ENCODE measurements at regions not wholly inside any gene's neighbourhood (a gene's known extent, or its start where the extent isn't known, plus 50 kb on each side); places are given as distances from the start of the nearest gene placed in this dataset.

- no peak overlapping the region for H3K9ac ChIP-seq (ENCODE audit: low read length)
- no peaks in the 10 kb centered on the region for H3K27me3 ChIP-seq (ENCODE audit: insufficient read depth, low read length, poor library complexity)
- H2BK15ac ChIP-seq (replicated peaks; ENCODE audit: low read depth) = no peak overlapping the region
- no peak overlapping the region for H4K8ac ChIP-seq (ENCODE audit: low read depth, low read length)
- no peaks in the 10 kb centered on the region for H3K4me1 ChIP-seq (ENCODE audit: control insufficient read depth, low read depth, low read length)
- H2BK120ac ChIP-seq (ENCODE audit: low read depth, low read length) = no peak overlapping the region
- no peak overlapping the region for H3K23ac ChIP-seq (ENCODE audit: low read length)
- no peaks in the 10 kb centered on the region for H3K79me2 ChIP-seq (ENCODE audit: control insufficient read depth, insufficient read depth, low read length)
- H4K5ac ChIP-seq (ENCODE audit: low read length) = no peak overlapping the region
- H3K4me3 ChIP-seq (ENCODE audit: low read length) = no peak overlapping the region
- H2BK5ac ChIP-seq (ENCODE audit: low read length) = no peak overlapping the region
- no peak overlapping the region for H3K27ac ChIP-seq (ENCODE audit: low read depth, low read length)
- DNase-seq = no peak
- H3K79me1 ChIP-seq (ENCODE audit: low read length) = no peaks in the 10 kb centered on the region
- no peaks in the 10 kb centered on the region for H3K36me3 ChIP-seq (ENCODE audit: control insufficient read depth, insufficient read depth, low read length)
- no peak overlapping the region for H3K4ac ChIP-seq (ENCODE audit: low read depth, low read length)
- no peak overlapping the region for H2AK5ac ChIP-seq (ENCODE audit: low read length)
- no peak overlapping the region for H3K4me2 ChIP-seq (ENCODE audit: low read length)
- H3K56ac ChIP-seq (ENCODE audit: low read length) = no peak overlapping the region
- H3K18ac ChIP-seq (ENCODE audit: low read length) = no peak overlapping the region
- WGBS (ENCODE audit: extremely low coverage, insufficient coverage, low lambda C conversion rate) = no CpG with 5 or more reads among the region's 14 CpGs
Observed at GRCh38 chr9:88923653-88924288, 67.5 kb upstream of the S1PR3 start.

DNA sequence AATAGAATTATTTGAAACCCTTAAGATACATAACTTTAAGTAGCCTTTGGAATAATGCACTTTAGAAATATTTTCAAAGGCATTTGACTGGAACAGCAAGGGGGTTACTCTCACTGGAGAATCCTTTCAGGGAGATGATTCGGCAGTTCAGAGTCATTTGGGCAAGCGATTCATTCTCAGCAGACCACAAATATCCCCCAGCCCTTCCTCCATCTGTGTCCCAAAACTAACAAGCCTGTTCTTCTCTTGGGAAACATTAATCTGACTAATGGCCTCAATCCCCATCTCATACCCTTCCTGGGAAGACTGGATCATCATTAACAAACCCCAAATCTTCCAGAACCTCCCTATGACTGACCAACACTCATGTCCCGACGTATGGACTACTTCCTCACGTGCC lies 65.8 kb upstream of the S1PR3 start:
- no CpG with 5 or more reads among the region's 5 CpGs for WGBS (ENCODE audit: extremely low coverage, insufficient coverage, low lambda C conversion rate)
- Histone ChIP-seq H3K79me1 (ENCODE audit: low read length) (no peaks in the 10 kb centered on the region), H2BK5ac (ENCODE audit: low read length) (no peak overlapping the region), H3K27ac (ENCODE audit: low read depth, low read length) (no peak overlapping the region), H4K8ac (ENCODE audit: low read depth, low read length) (no peak overlapping the region), H3K18ac (ENCODE audit: low read length) (no peak overlapping the region), H2BK120ac (ENCODE audit: low read depth, low read length) (no peak overlapping the region), H3K27me3 (ENCODE audit: insufficient read depth, low read length, poor library complexity) (no peaks in the 10 kb centered on the region), H4K5ac (ENCODE audit: low read length) (no peak overlapping the region), H2AK5ac (ENCODE audit: low read length) (no peak overlapping the region), H3K4me3 (ENCODE audit: low read length) (no peak overlapping the region), H3K4me1 (ENCODE audit: control insufficient read depth, low read depth, low read length) (no peaks in the 10 kb centered on the region), H3K36me3 (ENCODE audit: control insufficient read depth, insufficient read depth, low read length) (no peaks in the 10 kb centered on the region), H3K56ac (ENCODE audit: low read length) (no peak overlapping the region), H3K23ac (ENCODE audit: low read length) (no peak overlapping the region), H3K4ac (ENCODE audit: low read depth, low read length) (no peak overlapping the region), H3K9ac (ENCODE audit: low read length) (no peak overlapping the region), H2BK15ac (replicated peaks; ENCODE audit: low read depth) (no peak overlapping the region), H3K4me2 (ENCODE audit: low read length) (no peak overlapping the region), H3K79me2 (ENCODE audit: control insufficient read depth, insufficient read depth, low read length) (no peaks in the 10 kb centered on the region)
- DNase-seq = no peak

DNA sequence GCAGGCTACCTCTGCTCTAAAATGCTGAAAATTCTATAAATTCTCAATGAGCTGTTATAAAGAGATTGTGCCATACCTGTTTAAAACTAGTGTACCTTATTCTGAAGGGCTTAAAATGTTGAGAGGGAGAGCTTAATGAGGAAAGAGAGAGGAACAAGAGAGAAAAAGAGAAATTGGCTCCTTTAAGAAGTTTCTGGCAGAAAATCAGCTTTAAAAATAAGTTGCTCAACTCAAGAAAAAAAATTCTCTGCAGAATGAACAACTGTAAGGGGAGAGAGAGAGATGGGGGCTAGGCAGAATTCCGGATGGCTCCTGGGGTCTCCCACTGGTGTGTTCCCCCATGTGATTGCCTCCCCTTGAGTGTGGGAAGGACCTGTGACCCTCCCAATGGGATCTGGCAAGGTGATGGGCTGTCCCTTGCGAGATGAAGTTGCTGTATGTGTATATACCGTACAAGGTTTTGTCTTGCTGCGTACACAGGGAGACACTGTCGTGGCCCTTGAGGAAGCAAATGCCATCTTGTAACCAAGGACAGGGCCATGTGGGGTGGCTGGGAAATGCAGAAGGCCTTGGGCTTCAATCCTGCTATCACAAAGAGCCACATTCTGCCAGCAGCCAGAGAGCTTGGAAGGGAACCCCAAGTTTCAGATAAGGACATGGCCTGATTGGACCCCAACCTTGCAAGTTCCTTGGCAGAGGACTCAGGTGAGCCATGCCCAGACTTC lies 64.3 kb upstream of the S1PR3 start:
- H3K79me2 ChIP-seq (ENCODE audit: control insufficient read depth, insufficient read depth, low read length) = no peaks in the 10 kb centered on the region

DNA sequence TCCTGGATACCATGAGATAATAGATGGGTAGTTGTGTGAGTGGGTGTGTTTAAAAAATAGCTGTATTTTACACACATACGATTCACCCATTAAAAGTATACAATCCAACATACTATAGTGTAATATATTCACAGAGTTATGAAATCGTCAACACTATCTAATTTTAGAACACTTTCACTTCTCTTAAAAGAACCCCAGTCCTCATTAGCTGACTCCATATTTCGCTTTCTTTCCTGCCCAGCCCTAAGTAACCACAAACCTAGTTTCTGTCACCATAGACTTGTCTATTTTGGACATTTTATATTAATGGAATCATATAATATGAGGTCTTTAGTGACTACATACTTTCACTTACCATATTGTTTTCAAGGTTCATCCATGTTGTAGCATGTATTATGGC lies 63.8 kb upstream of the S1PR3 start:
- Histone ChIP-seq H3K27ac (ENCODE audit: low read depth, low read length) (no peak overlapping the region), H2BK120ac (ENCODE audit: low read depth, low read length) (no peak overlapping the region), H3K27me3 (ENCODE audit: insufficient read depth, low read length, poor library complexity) (no peaks in the 10 kb centered on the region), H3K4me2 (ENCODE audit: low read length) (no peak overlapping the region), H3K56ac (ENCODE audit: low read length) (no peak overlapping the region), H3K36me3 (ENCODE audit: control insufficient read depth, insufficient read depth, low read length) (no peaks in the 10 kb centered on the region), H3K4me1 (ENCODE audit: control insufficient read depth, low read depth, low read length) (no peaks in the 10 kb centered on the region), H4K8ac (ENCODE audit: low read depth, low read length) (no peak overlapping the region), H3K9ac (ENCODE audit: low read length) (no peak overlapping the region), H2BK5ac (ENCODE audit: low read length) (no peak overlapping the region), H3K23ac (ENCODE audit: low read length) (no peak overlapping the region), H4K5ac (ENCODE audit: low read length) (no peak overlapping the region), H3K79me2 (ENCODE audit: control insufficient read depth, insufficient read depth, low read length) (no peaks in the 10 kb centered on the region), H3K4me3 (ENCODE audit: low read length) (no peak overlapping the region), H3K4ac (ENCODE audit: low read depth, low read length) (no peak overlapping the region), H2BK15ac (replicated peaks; ENCODE audit: low read depth) (no peak overlapping the region), H3K18ac (ENCODE audit: low read length) (no peak overlapping the region), H2AK5ac (ENCODE audit: low read length) (no peak overlapping the region), H3K79me1 (ENCODE audit: low read length) (no peaks in the 10 kb centered on the region)
- no CpG with 5 or more reads among the region's 3 CpGs for WGBS (ENCODE audit: extremely low coverage, insufficient coverage, low lambda C conversion rate)
- DNase-seq = no peak

More for the DNA sequence above, 64.3 kb upstream of the S1PR3 start:
- H3K56ac ChIP-seq (ENCODE audit: low read length) = no peak overlapping the region
- no peak overlapping the region for H2BK15ac ChIP-seq (replicated peaks; ENCODE audit: low read depth)
- no peak overlapping the region for H3K4ac ChIP-seq (ENCODE audit: low read depth, low read length)
- no peaks in the 10 kb centered on the region for H3K36me3 ChIP-seq (ENCODE audit: control insufficient read depth, insufficient read depth, low read length)
- no peak overlapping the region for H3K23ac ChIP-seq (ENCODE audit: low read length)
- H4K5ac ChIP-seq (ENCODE audit: low read length) = no peak overlapping the region
- H3K4me2 ChIP-seq (ENCODE audit: low read length) = no peak overlapping the region
- no peaks in the 10 kb centered on the region for H3K79me1 ChIP-seq (ENCODE audit: low read length)
- no peaks in the 10 kb centered on the region for H3K4me1 ChIP-seq (ENCODE audit: control insufficient read depth, low read depth, low read length)
- H3K18ac ChIP-seq (ENCODE audit: low read length) = no peak overlapping the region
- no peak overlapping the region for H4K8ac ChIP-seq (ENCODE audit: low read depth, low read length)
- H3K27ac ChIP-seq (ENCODE audit: low read depth, low read length) = no peak overlapping the region
- H2AK5ac ChIP-seq (ENCODE audit: low read length) = no peak overlapping the region
- WGBS (ENCODE audit: extremely low coverage, insufficient coverage, low lambda C conversion rate) = no CpG with 5 or more reads among the region's 5 CpGs
- no peak for DNase-seq
- H2BK120ac ChIP-seq (ENCODE audit: low read depth, low read length) = no peak overlapping the region
- no peak overlapping the region for H3K9ac ChIP-seq (ENCODE audit: low read length)
- H2BK5ac ChIP-seq (ENCODE audit: low read length) = no peak overlapping the region
- H3K4me3 ChIP-seq (ENCODE audit: low read length) = no peak overlapping the region
- H3K27me3 ChIP-seq (ENCODE audit: insufficient read depth, low read length, poor library complexity) = no peaks in the 10 kb centered on the region

GRCh38 chr9:88930716-88931115 lies 60.6 kb upstream of the S1PR3 start:
- Histone ChIP-seq H2BK120ac (ENCODE audit: low read depth, low read length) (no peak overlapping the region), H3K79me2 (ENCODE audit: control insufficient read depth, insufficient read depth, low read length) (no peaks in the 10 kb centered on the region), H3K79me1 (ENCODE audit: low read length) (no peaks in the 10 kb centered on the region), H3K36me3 (ENCODE audit: control insufficient read depth, insufficient read depth, low read length) (no peaks in the 10 kb centered on the region), H4K5ac (ENCODE audit: low read length) (no peak overlapping the region), H3K56ac (ENCODE audit: low read length) (no peak overlapping the region), H3K27me3 (ENCODE audit: insufficient read depth, low read length, poor library complexity) (no peaks in the 10 kb centered on the region), H3K27ac (ENCODE audit: low read depth, low read length) (no peak overlapping the region), H3K4me1 (ENCODE audit: control insufficient read depth, low read depth, low read length) (no peaks in the 10 kb centered on the region), H3K23ac (ENCODE audit: low read length) (no peak overlapping the region), H2BK15ac (replicated peaks; ENCODE audit: low read depth) (no peak overlapping the region), H3K4ac (ENCODE audit: low read depth, low read length) (no peak overlapping the region), H4K8ac (ENCODE audit: low read depth, low read length) (no peak overlapping the region), H3K18ac (ENCODE audit: low read length) (no peak overlapping the region), H3K9ac (ENCODE audit: low read length) (no peak overlapping the region), H2AK5ac (ENCODE audit: low read length) (no peak overlapping the region), H3K4me3 (ENCODE audit: low read length) (no peak overlapping the region), H2BK5ac (ENCODE audit: low read length) (no peak overlapping the region), H3K4me2 (ENCODE audit: low read length) (no peak overlapping the region)
- no CpG with 5 or more reads among the region's 3 CpGs for WGBS (ENCODE audit: extremely low coverage, insufficient coverage, low lambda C conversion rate)
- DNase-seq = no peak
